Myocyte (in vitro differentiated cells): ENCODE measurements at regions not wholly inside any gene's neighbourhood (a gene's known extent, or its start where the extent isn't known, plus 50 kb on each side); places are given as distances from the start of the nearest gene placed in this dataset.

ENCODE experiments used
- DNase-seq: peaks from one replicate; pipeline ENCODE4 v3.0.0-alpha.2; 2012; ENCODE audit warnings: low read depth

- no peak for DNase-seq
These were observed 326.8 kb downstream of the SEC14L1 start for GRCh38 chr17:77467521-77467920.

GRCh38 chr17:77468897-77469296, 328.1 kb downstream of the SEC14L1 start:
- DNase-seq, result no peak

- DNase-seq, result no peak
These were observed 329.6 kb downstream of the SEC14L1 start for GRCh38 chr17:77470330-77470786.

GRCh38 chr17:77470800-77471733, 330.3 kb downstream of the SEC14L1 start:
- DNase-seq, result peak; percentile 33

GRCh38 chr17:77471984-77472461, 331.3 kb downstream of the SEC14L1 start:
- DNase-seq, result peak; percentile 41

GRCh38 chr17:77472468-77473310, 331.9 kb downstream of the SEC14L1 start:
- no peak for DNase-seq

- DNase-seq, result no peak
These were observed 333.0 kb downstream of the SEC14L1 start for GRCh38 chr17:77473615-77474226.

GRCh38 chr17:77474292-77474988, 333.7 kb downstream of the SEC14L1 start:
- DNase-seq, result peak; percentile 31

GRCh38 chr17:77475016-77475976, 334.5 kb downstream of the SEC14L1 start:
- DNase-seq, result peak; percentile 77

- DNase-seq, result no peak
These were observed 335.2 kb downstream of the SEC14L1 start for GRCh38 chr17:77476006-77476405.

- no peak for DNase-seq
These were observed 335.7 kb downstream of the SEC14L1 start for GRCh38 chr17:77476498-77476897.

GRCh38 chr17:77476931-77477805, 336.4 kb downstream of the SEC14L1 start:
- peak; percentile 96 for DNase-seq

GRCh38 chr17:77478281-77478680, 337.5 kb downstream of the SEC14L1 start:
- DNase-seq, result no peak

GRCh38 chr17:77478899-77479298, 338.1 kb downstream of the SEC14L1 start:
- DNase-seq, result no peak

- DNase-seq, result no peak
These were observed 338.8 kb downstream of the SEC14L1 start for GRCh38 chr17:77479372-77480198.

- DNase-seq, result no peak
These were observed 339.4 kb downstream of the SEC14L1 start for GRCh38 chr17:77480199-77480508.

- no peak for DNase-seq
These were observed 339.9 kb downstream of the SEC14L1 start for GRCh38 chr17:77480509-77481215.
